WERI-Rb-1 (cell line): ENCODE measurements at regions not wholly inside any gene's neighbourhood (a gene's known extent, or its start where the extent isn't known, plus 50 kb on each side); places are given as distances from the start of the nearest gene placed in this dataset.

ENCODE experiments used
- DNase-seq: peaks from one replicate; pipeline ENCODE4 v3.0.0-alpha.2; 2020
- H3K27ac ChIP-seq: fragments of 250-450 bp; sonication (Bioruptor Pico); 2 replicates; pipeline ENCODE4 v1.5.1; 2020; ENCODE audit warnings: mild to moderate bottlenecking, moderate library complexity
- H3K27me3 ChIP-seq: fragments of 250-450 bp; sonication (Bioruptor Pico); 2 replicates; pipeline ENCODE4 v1.5.1; 2021; ENCODE audit warnings: mild to moderate bottlenecking, low read depth, moderate library complexity; ENCODE audit not compliant: insufficient read depth, severe bottlenecking
- H3K36me3 ChIP-seq: fragments of 250-450 bp; sonication (Bioruptor Pico); 2 replicates; pipeline ENCODE4 v1.5.1; 2020; ENCODE audit warnings: mild to moderate bottlenecking, moderate library complexity
- H3K4me3 ChIP-seq: 2 replicates; pipeline ENCODE4 v1.5.1; 2011; ENCODE audit warnings: low read depth, mild to moderate bottlenecking, control low read depth, low read length
- H3K9me3 ChIP-seq: fragments of 250-450 bp; sonication (Bioruptor Pico); 2 replicates; pipeline ENCODE4 v1.5.1; 2021; ENCODE audit warnings: mild to moderate bottlenecking, moderate library complexity; ENCODE audit not compliant: severe bottlenecking
- TF ChIP-seq, protein P1 (sequence below): IDR thresholded peaks from 2 replicates; pipeline ENCODE4 v1.5.1; 2011; ENCODE audit warnings: low read depth, mild to moderate bottlenecking, control low read depth, inconsistent platforms, low read length

DNA sequence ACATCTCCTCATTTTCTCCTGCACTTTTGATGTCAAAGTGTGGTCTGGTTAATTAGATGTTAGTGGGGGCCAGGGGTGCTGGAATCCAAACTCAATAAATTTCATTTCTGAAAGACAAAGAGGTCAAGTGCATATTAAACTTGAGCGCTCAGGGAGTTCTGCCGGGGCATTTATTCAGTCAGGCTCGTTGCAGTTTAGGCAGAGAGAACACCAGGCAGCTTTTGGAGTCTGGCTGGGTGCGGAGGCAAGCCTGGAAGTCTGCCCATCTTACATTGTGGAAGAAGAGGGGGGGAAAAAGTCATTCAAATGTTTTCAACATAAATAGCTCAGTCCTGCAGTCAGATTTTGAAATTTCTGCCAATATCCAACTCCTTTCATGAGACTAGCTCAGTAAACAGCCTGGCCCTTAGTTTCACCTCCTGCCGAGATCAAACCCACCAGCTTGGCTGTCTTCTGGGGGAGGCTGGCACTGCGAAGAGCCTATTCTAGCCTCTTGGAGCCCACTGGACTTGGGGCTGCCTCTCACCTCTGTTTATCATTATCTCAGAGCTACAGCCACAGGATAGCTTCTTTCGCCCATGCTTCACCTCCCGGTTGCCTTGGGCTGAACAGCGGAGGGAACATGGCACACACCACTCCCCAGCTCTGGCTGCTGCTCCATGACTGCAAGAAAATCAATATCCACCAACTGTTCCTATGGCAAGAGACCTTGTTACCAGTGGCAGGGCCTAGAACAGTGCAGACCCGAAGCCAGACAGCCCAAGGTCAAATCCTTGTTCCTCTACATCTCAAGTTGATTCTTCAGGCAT lies 177.4 kb upstream of the CDH5 start:
- Histone ChIP-seq H3K36me3 (no peaks in the 10 kb centered on the region), H3K27ac (no peak overlapping the region), H3K27me3 (no peaks in the 10 kb centered on the region), H3K4me3 (no peak overlapping the region), H3K9me3 (no peaks in the 10 kb centered on the region)
- DNase-seq, result no peak
- TF ChIP-seq, protein P1, sequence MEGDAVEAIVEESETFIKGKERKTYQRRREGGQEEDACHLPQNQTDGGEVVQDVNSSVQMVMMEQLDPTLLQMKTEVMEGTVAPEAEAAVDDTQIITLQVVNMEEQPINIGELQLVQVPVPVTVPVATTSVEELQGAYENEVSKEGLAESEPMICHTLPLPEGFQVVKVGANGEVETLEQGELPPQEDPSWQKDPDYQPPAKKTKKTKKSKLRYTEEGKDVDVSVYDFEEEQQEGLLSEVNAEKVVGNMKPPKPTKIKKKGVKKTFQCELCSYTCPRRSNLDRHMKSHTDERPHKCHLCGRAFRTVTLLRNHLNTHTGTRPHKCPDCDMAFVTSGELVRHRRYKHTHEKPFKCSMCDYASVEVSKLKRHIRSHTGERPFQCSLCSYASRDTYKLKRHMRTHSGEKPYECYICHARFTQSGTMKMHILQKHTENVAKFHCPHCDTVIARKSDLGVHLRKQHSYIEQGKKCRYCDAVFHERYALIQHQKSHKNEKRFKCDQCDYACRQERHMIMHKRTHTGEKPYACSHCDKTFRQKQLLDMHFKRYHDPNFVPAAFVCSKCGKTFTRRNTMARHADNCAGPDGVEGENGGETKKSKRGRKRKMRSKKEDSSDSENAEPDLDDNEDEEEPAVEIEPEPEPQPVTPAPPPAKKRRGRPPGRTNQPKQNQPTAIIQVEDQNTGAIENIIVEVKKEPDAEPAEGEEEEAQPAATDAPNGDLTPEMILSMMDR, result no peak

DNA sequence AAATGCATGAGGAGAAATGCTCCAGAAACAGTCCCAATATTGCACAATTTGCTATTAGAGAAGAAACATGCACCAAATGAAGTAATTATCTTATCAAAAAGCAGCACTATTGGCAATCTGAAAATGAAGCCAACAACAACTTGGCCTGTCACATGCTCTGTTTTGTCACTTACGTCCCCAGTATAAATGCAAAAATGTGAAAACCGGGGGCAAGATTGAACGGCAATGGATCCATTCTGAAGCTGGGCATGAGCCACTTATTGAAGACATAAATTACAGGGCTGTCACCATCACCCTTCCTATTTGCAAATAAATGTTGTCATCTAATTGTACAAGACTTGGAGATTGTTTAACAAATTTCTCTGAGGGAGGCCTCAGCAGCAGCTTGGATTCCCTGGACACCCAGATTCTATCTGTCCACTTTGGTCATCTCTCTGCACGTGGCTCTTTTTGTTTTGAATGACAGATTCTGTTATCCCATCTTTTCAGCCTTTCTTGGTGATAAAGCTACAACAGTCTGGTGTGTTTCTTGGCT lies 180.2 kb upstream of the CDH5 start:
- TF ChIP-seq, protein P1, result no peak
- no peak for DNase-seq
- Histone ChIP-seq H3K27me3 (no peaks in the 10 kb centered on the region), H3K36me3 (no peaks in the 10 kb centered on the region), H3K27ac (no peak overlapping the region), H3K4me3 (no peak overlapping the region), H3K9me3 (no peaks in the 10 kb centered on the region)

DNA sequence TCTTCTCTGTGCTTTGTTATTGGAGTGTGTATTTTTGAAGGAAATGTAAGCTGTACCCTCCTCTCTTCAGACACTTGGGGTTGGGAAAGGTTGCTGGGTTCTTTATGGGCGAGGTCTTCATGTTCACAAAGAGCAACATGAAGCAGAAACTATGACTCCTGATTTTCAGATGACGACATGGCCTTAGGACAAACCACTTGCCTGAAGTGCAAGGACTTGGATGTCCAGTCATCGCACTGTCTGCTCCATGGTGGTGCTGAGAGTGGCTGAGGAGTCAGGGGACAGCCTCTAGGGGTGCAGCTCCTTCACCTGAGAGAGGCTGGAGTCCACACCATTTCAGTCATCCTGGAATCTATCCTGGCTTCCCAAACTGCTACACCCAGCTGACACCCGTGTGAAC lies 183.9 kb upstream of the CDH5 start:
- Histone ChIP-seq H3K4me3 (no peak overlapping the region), H3K9me3 (peaks cover 11% of the 10 kb centered on the region), H3K27ac (no peak overlapping the region), H3K36me3 (no peaks in the 10 kb centered on the region), H3K27me3 (no peaks in the 10 kb centered on the region)
- no peak for DNase-seq
- TF ChIP-seq, protein P1, result no peak

DNA sequence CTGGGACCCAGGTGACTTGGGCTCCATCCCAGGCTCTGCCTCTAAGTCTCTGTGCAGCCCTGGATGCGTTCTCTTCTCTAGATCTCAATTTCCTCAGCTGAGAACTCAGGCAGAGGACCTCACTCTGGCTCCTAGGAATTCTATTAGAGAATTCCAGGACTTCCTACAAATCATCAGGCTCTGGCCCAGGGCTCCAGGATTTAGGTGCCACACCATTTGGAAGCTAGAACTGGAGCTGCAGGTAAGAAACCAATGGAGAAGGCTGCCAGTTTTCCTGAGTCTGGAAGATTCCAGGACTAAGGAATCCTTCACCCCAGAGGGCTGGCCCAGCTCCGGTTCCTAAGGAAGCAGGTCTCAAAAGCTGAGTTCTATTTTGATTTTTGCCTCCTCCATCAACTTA lies 189.8 kb upstream of the CDH5 start:
- TF ChIP-seq, protein P1, result no peak
- H3K4me3 ChIP-seq, result no peak overlapping the region
- H3K36me3 ChIP-seq, result no peaks in the 10 kb centered on the region
- H3K27me3 ChIP-seq, result no peaks in the 10 kb centered on the region
- H3K27ac ChIP-seq, result no peak overlapping the region
- no peak for DNase-seq
- peaks cover 11% of the 10 kb centered on the region for H3K9me3 ChIP-seq

DNA sequence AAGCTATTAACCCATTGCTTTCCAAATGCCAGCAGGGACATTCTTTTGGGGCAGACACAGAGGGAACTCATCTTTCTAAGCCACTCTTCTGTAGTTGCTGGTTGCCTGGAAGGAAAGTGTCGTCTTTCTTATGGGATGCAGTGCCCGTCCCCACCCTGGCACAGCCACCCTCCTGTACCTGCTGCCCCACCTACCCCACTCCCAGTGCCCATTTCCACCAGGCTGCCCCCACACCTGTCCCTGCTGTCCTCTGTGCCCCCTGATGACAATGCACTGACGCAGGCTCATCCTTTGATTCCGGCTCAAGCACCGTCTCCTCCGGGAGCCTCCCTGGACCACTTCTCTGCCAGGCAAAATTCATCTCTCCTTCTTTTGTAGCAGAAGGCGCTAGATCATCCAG lies 190.4 kb upstream of the CDH5 start:
- Histone ChIP-seq H3K27ac (peak overlapping the region; percentile 37; the same call in 1 of the 2 replicates), H3K27me3 (no peaks in the 10 kb centered on the region), H3K4me3 (no peak overlapping the region), H3K9me3 (peaks cover 11% of the 10 kb centered on the region), H3K36me3 (no peaks in the 10 kb centered on the region)
- TF ChIP-seq, protein P1, result no peak
- DNase-seq, result no peak
